ENCODE measurements at regions not wholly inside any gene's neighbourhood (a gene's known extent, or its start where the extent isn't known, plus 50 kb on each side); places are given as distances from the start of the nearest gene placed in this dataset.
"Not testable (repeated sequence)": the region's sequence is repeated elsewhere in the genome, so short reads cannot be mapped to it uniquely, and the experiment has no call there.

DNA sequence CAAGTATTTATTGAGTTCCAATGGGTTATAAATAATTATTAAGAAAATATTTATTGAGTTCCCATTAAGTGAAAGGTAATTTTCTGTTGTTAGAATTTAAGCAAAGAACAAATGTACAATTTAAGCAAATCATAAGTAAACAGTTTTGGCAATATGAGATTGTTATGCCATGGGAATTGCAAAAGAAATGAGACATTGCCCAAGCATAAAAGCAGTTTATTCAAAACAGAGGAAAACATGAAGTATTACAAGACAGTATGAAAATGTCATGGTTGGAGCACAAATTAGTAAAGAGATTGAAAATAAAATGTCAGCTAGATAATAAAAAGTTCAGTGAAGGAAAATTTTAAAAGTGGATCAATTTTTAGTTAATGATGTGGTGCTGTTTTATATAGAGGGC, 706.1 kb upstream of the EPHA5 start:
- H3K27me3 ChIP-seq (ENCODE audit: control insufficient read depth in 3 of 3, insufficient read depth in 3 of 3, low read length in 2 of 3), result no peaks in the 10 kb centered on the region
- TF ChIP-seq, protein P1, sequence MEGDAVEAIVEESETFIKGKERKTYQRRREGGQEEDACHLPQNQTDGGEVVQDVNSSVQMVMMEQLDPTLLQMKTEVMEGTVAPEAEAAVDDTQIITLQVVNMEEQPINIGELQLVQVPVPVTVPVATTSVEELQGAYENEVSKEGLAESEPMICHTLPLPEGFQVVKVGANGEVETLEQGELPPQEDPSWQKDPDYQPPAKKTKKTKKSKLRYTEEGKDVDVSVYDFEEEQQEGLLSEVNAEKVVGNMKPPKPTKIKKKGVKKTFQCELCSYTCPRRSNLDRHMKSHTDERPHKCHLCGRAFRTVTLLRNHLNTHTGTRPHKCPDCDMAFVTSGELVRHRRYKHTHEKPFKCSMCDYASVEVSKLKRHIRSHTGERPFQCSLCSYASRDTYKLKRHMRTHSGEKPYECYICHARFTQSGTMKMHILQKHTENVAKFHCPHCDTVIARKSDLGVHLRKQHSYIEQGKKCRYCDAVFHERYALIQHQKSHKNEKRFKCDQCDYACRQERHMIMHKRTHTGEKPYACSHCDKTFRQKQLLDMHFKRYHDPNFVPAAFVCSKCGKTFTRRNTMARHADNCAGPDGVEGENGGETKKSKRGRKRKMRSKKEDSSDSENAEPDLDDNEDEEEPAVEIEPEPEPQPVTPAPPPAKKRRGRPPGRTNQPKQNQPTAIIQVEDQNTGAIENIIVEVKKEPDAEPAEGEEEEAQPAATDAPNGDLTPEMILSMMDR (IDR thresholded peaks at IDR 0.05; ENCODE audit: control extremely low read depth, extremely low read depth), result no peak
- H3K4me3 ChIP-seq, result no peak overlapping the region
- DNase-seq, result no peak
- no peak for ATAC-seq (ENCODE audit: insufficient read depth, low FRiP score)
- H3K4me1 ChIP-seq (ENCODE audit: control insufficient read depth in 5 of 5, insufficient read depth in 5 of 5, low read length in 5 of 5), result no peaks in the 10 kb centered on the region
- no peaks in the 10 kb centered on the region for H3K36me3 ChIP-seq (ENCODE audit: control insufficient read depth in 4 of 4, insufficient read depth in 4 of 4, low read length in 4 of 4)
- H3K9me3 ChIP-seq (ENCODE audit: control insufficient read depth in 4 of 4, insufficient read depth in 3 of 4, low read length in 3 of 4), result no peaks in the 10 kb centered on the region
- no peak overlapping the region for H3K27ac ChIP-seq (ENCODE audit: low read depth in 1 of 2, low read length in 1 of 2)
- H3K9ac ChIP-seq (ENCODE audit: insufficient read depth in 1 of 2, low read length in 2 of 2), result no peak overlapping the region

DNA sequence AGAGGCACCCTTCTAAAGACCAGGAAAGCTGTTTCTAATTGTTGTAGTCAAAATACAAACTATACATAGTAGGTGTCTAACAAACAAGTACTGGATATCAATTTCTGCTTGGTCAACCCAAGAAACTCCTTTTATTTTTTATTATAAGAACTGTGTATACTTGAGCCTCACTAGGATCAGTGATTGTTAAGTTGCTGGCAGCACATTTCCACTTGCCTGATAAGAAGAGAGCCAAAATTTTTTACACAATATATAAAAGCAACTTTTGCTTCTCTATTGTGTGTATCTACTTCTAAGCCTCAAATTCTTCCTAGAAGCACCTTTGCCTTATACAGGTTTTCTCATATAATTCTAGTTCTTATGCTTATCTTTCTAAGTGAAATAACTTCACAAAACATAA, 703.0 kb upstream of the EPHA5 start:
- H3K9ac ChIP-seq (ENCODE audit: insufficient read depth in 1 of 2, low read length in 2 of 2), result no peak overlapping the region
- ATAC-seq (ENCODE audit: insufficient read depth, low FRiP score) (no peak), DNase-seq (no peak)
- no peaks in the 10 kb centered on the region for H3K36me3 ChIP-seq (ENCODE audit: control insufficient read depth in 4 of 4, insufficient read depth in 4 of 4, low read length in 4 of 4)
- no peaks in the 10 kb centered on the region for H3K4me1 ChIP-seq (ENCODE audit: control insufficient read depth in 5 of 5, insufficient read depth in 5 of 5, low read length in 5 of 5)
- TF ChIP-seq, protein P1 (IDR thresholded peaks at IDR 0.05; ENCODE audit: control extremely low read depth, extremely low read depth), result no peak
- no peak overlapping the region for H3K4me3 ChIP-seq
- no peaks in the 10 kb centered on the region for H3K27me3 ChIP-seq (ENCODE audit: control insufficient read depth in 3 of 3, insufficient read depth in 3 of 3, low read length in 2 of 3)
- peaks cover 0 to 7% (median 0%) of the 10 kb centered on the region in 4 donors for H3K9me3 ChIP-seq (ENCODE audit: control insufficient read depth in 4 of 4, insufficient read depth in 3 of 4, low read length in 3 of 4)
- no peak overlapping the region for H3K27ac ChIP-seq (ENCODE audit: low read depth in 1 of 2, low read length in 1 of 2)

DNA sequence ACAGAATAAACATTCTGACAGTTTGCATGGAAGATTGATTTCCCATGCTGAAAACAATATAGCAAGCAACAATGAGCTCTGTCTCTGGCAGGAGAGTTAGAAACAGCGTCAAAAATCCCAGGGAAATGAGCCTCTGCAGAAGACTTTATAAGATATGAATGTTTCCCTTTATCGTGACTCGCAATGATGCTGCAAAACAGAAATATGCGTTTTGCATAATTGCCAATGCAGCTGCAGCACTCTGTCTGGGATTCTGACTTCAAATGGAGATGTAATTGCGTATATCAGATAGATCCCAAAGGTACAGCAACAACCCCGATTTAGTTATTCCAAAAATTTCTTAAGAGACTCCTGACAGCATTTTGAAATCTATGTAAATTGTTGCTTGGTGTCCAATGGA, 702.4 kb upstream of the EPHA5 start:
- no peak overlapping the region for H3K4me3 ChIP-seq
- no peaks in the 10 kb centered on the region for H3K27me3 ChIP-seq (ENCODE audit: control insufficient read depth in 3 of 3, insufficient read depth in 3 of 3, low read length in 2 of 3)
- no peak overlapping the region for H3K27ac ChIP-seq (ENCODE audit: low read depth in 1 of 2, low read length in 1 of 2)
- H3K4me1 ChIP-seq (ENCODE audit: control insufficient read depth in 5 of 5, insufficient read depth in 5 of 5, low read length in 5 of 5), result no peaks in the 10 kb centered on the region
- ATAC-seq (ENCODE audit: insufficient read depth, low FRiP score), result no peak
- DNase-seq, result no peak
- H3K9me3 ChIP-seq (ENCODE audit: control insufficient read depth in 4 of 4, insufficient read depth in 3 of 4, low read length in 3 of 4), result peaks cover 0 to 7% (median 0%) of the 10 kb centered on the region in 4 donors
- H3K36me3 ChIP-seq (ENCODE audit: control insufficient read depth in 4 of 4, insufficient read depth in 4 of 4, low read length in 4 of 4), result no peaks in the 10 kb centered on the region
- 83 to 89% methylated on average over 6 of the region's 6 CpGs for WGBS, 2 donors
- TF ChIP-seq, protein P1 (IDR thresholded peaks at IDR 0.05; ENCODE audit: control extremely low read depth, extremely low read depth), result no peak
- H3K9ac ChIP-seq (ENCODE audit: insufficient read depth in 1 of 2, low read length in 2 of 2), result no peak overlapping the region

DNA sequence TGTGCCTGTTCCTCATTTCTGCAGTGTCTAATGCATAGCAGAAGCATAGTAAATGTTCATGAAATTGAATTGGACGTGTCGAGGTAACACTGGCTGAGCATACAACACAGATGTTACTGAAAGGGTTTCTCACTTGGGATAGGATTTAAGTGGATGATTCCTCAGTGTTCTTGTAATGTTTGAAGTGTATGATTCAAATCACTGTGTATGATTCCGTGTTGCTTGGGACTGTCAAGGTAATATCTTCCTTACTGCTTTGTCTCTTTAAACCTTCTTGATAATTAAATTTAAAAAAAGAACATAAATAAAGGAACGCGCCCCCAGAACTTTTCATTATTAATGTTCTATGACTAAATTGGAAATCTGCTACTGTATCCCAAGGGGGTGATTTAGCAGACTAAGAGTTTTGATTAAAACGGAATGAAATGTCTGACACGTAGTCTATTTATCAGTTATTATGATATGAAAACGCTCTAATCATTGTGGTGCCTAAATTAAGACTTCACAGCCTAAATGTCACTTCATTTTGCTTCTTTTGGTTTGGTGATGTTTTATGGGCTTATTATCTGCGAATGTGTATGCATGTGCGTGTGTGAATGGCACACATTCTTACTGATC, 696.9 kb upstream of the EPHA5 start:
- Histone ChIP-seq H3K27me3 (ENCODE audit: control insufficient read depth in 3 of 3, insufficient read depth in 3 of 3, low read length in 2 of 3) (no peaks in the 10 kb centered on the region), H3K9me3 (ENCODE audit: control insufficient read depth in 4 of 4, insufficient read depth in 3 of 4, low read length in 3 of 4) (peaks cover 0 to 7% (median 0%) of the 10 kb centered on the region in 4 donors), H3K36me3 (ENCODE audit: control insufficient read depth in 4 of 4, insufficient read depth in 4 of 4, low read length in 4 of 4) (no peaks in the 10 kb centered on the region), H3K27ac (ENCODE audit: low read depth in 1 of 2, low read length in 1 of 2) (no peak overlapping the region), H3K4me3 (no peak overlapping the region), H3K9ac (ENCODE audit: insufficient read depth in 1 of 2, low read length in 2 of 2) (no peak overlapping the region), H3K4me1 (ENCODE audit: control insufficient read depth in 5 of 5, insufficient read depth in 5 of 5, low read length in 5 of 5) (no peaks in the 10 kb centered on the region)
- TF ChIP-seq, protein P1 (IDR thresholded peaks at IDR 0.05; ENCODE audit: control extremely low read depth, extremely low read depth), result no peak
- no peak for DNase-seq
- WGBS, 2 donors, result 82 to 86% methylated on average over 10 of the region's 10 CpGs
- ATAC-seq (ENCODE audit: insufficient read depth, low FRiP score), result no peak

DNA sequence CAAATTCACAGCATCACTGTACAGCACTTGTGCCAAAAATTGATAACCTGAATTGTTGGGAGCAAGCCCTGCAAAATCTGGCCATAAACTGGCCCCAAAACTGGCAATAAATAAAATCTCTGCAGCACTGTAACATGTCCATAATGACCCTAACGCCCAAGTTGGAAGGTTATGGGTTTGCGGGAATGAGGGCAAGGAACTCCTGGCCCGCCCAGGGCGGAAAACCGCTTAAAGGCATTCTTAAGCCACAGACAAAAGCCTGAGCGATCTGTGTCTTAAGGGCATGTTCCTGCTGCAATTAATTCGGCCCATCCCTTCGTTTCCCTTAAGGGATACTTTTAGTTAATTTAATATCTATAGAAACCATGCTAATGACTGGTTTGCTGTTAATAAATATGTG, 690.1 kb upstream of the EPHA5 start:
- H3K27me3 ChIP-seq (ENCODE audit: control insufficient read depth in 3 of 3, insufficient read depth in 3 of 3, low read length in 2 of 3); DNase-seq; H3K4me3 ChIP-seq; H3K36me3 ChIP-seq (ENCODE audit: control insufficient read depth in 4 of 4, insufficient read depth in 4 of 4, low read length in 4 of 4); H3K4me1 ChIP-seq (ENCODE audit: control insufficient read depth in 5 of 5, insufficient read depth in 5 of 5, low read length in 5 of 5); H3K9ac ChIP-seq (ENCODE audit: insufficient read depth in 1 of 2, low read length in 2 of 2); ATAC-seq (ENCODE audit: insufficient read depth, low FRiP score); H3K27ac ChIP-seq (ENCODE audit: low read depth in 1 of 2, low read length in 1 of 2); H3K9me3 ChIP-seq (ENCODE audit: control insufficient read depth in 4 of 4, insufficient read depth in 3 of 4, low read length in 3 of 4): not testable (repeated sequence)
- WGBS, 2 donors, result 90 to 94% methylated on average over 8 of the region's 8 CpGs

Measured in lung (tissue), 11 donors.